ENCODE measurements at regions not wholly inside any gene's neighbourhood (a gene's known extent, or its start where the extent isn't known, plus 50 kb on each side); places are given as distances from the start of the nearest gene placed in this dataset.

GRCh38 chr22:27335102-27335660 is 466.4 kb downstream of the MN1 start:
- H3K9me3 ChIP-seq (ENCODE audit: severe bottlenecking): no peaks in the 10 kb centered on the region
- TF ChIP-seq, protein P1, sequence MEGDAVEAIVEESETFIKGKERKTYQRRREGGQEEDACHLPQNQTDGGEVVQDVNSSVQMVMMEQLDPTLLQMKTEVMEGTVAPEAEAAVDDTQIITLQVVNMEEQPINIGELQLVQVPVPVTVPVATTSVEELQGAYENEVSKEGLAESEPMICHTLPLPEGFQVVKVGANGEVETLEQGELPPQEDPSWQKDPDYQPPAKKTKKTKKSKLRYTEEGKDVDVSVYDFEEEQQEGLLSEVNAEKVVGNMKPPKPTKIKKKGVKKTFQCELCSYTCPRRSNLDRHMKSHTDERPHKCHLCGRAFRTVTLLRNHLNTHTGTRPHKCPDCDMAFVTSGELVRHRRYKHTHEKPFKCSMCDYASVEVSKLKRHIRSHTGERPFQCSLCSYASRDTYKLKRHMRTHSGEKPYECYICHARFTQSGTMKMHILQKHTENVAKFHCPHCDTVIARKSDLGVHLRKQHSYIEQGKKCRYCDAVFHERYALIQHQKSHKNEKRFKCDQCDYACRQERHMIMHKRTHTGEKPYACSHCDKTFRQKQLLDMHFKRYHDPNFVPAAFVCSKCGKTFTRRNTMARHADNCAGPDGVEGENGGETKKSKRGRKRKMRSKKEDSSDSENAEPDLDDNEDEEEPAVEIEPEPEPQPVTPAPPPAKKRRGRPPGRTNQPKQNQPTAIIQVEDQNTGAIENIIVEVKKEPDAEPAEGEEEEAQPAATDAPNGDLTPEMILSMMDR (IDR thresholded peaks at IDR 0.05; ENCODE audit: low read depth, low read length): no peak
- no peak overlapping the region for H3K4me3 ChIP-seq (ENCODE audit: low read depth, low read length)
- no peak overlapping the region for H3K27ac ChIP-seq
- H3K36me3 ChIP-seq: no peaks in the 10 kb centered on the region
- no peak for DNase-seq
- H3K27me3 ChIP-seq (ENCODE audit: insufficient read depth, low read depth, severe bottlenecking): no peaks in the 10 kb centered on the region

DNA sequence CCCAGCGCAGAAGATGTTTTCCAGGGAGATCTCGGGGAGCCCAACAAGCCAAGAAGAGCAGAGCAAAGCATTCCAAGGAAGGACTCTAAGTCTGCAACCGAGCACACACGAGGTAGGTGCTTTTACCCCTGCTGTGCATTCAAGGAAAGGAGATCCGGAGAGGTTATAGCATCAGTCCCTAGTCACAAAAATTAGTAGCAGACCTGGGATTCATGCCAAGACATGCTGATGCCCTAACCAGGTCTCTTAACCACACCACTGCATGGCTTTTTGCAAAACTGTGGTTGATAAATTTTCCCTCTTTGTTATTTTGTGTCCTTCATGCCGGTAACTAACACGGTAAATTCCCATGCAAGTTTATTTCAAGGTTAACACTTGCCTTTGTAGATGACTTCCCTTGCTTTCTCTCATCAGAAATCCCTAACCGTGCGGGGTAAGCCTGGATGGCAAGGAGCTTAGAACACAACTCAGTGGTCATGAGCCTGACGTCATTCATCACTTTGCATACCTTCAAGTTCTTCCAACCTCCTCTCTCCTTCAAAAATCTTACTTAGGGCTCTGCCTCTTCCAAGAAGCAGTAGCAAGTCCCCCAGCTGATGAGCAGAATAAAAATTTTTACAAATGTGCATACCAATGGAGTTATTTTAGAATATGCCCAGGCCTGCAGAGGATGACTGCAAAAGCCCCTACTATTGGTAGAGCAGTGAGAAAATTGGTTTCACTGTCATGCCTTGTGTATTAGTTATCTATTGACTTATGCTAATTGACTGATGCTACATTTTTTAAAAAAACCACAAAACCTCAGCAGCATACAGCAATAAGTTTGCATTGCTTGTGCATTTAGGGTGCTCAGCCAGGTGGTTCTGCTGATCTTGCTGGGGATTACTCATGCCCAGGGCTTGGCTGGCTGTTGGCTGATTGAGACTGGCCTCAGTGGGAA is 465.1 kb downstream of the MN1 start:
- no peak for DNase-seq
- TF ChIP-seq, protein P1 (IDR thresholded peaks at IDR 0.05; ENCODE audit: low read depth, low read length): no peak
- no peaks in the 10 kb centered on the region for H3K36me3 ChIP-seq
- H3K27me3 ChIP-seq (ENCODE audit: insufficient read depth, low read depth, severe bottlenecking): no peaks in the 10 kb centered on the region
- no peak overlapping the region for H3K27ac ChIP-seq
- no peak overlapping the region for H3K4me3 ChIP-seq (ENCODE audit: low read depth, low read length)
- H3K9me3 ChIP-seq (ENCODE audit: severe bottlenecking): no peaks in the 10 kb centered on the region

GRCh38 chr22:27337676-27338075 is 463.9 kb downstream of the MN1 start:
- Histone ChIP-seq H3K27me3 (ENCODE audit: insufficient read depth, low read depth, severe bottlenecking) (no peaks in the 10 kb centered on the region), H3K9me3 (ENCODE audit: severe bottlenecking) (peaks cover 5% of the 10 kb centered on the region), H3K36me3 (no peaks in the 10 kb centered on the region), H3K27ac (no peak overlapping the region), H3K4me3 (ENCODE audit: low read depth, low read length) (no peak overlapping the region)
- DNase-seq: no peak
- TF ChIP-seq, protein P1 (IDR thresholded peaks at IDR 0.05; ENCODE audit: low read depth, low read length): no peak

DNA sequence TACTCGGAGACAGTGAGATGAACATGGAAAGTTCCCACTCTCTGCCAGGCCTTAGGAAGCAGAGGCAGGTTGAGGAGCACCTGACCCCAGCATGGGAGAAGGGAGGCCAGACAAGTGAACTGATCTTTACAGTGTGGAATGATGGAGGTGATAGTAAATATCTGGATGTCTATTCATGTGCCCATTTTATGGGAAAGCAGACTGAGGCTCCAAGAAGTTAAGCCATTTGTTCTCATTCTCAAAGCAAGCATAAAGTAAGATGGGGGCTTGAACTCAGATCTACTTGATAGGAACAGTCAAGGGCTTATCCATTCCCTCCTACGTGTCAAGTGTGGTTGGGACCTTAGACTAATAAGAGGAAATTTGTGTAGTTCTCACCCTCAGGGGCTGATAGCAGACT is 461.5 kb downstream of the MN1 start:
- Histone ChIP-seq H3K27me3 (ENCODE audit: insufficient read depth, low read depth, severe bottlenecking) (peaks cover 2% of the 10 kb centered on the region), H3K4me3 (ENCODE audit: low read depth, low read length) (no peak overlapping the region), H3K27ac (no peak overlapping the region), H3K36me3 (no peaks in the 10 kb centered on the region), H3K9me3 (ENCODE audit: severe bottlenecking) (peaks cover 5% of the 10 kb centered on the region)
- DNase-seq: no peak
- TF ChIP-seq, protein P1 (IDR thresholded peaks at IDR 0.05; ENCODE audit: low read depth, low read length): no peak

GRCh38 chr22:27344546-27344945 is 457.0 kb downstream of the MN1 start:
- DNase-seq: peak; percentile 22
- Histone ChIP-seq H3K27me3 (ENCODE audit: insufficient read depth, low read depth, severe bottlenecking) (peaks cover 2% of the 10 kb centered on the region), H3K36me3 (no peaks in the 10 kb centered on the region), H3K4me3 (ENCODE audit: low read depth, low read length) (no peak overlapping the region), H3K9me3 (ENCODE audit: severe bottlenecking) (peaks cover 5% of the 10 kb centered on the region), H3K27ac (no peak overlapping the region)
- TF ChIP-seq, protein P1 (IDR thresholded peaks at IDR 0.05; ENCODE audit: low read depth, low read length): no peak
